ENCODE measurements at regions not wholly inside any gene's neighbourhood (a gene's known extent, or its start where the extent isn't known, plus 50 kb on each side); places are given as distances from the start of the nearest gene placed in this dataset.

DNA sequence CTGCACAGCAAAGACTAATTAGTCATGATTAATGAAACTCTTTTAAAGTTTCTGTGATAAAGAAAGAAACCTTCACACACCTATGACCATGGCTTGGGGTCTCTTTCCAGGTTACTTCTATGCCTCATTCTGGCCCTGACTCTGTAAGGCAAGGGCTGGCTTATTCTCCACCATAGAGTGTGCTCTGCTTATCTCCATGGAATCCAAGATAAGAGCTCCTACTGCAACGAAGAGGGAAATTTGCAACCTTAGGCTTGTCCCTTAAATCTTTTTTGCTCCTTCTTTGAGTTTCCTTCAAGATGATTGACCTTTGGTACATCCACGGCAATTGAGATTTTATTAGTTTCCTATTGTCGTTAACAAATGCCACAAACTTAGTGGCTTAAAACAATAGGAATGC, 239.9 kb downstream of the SPRY2 start:
- TF ChIP-seq YY1 (IDR thresholded peaks at IDR 0.05; ENCODE audit: insufficient read depth, insufficient read length) = no peak
- no peak for TF ChIP-seq ZNF274 (IDR thresholded peaks at IDR 0.05; ENCODE audit: low read depth, low read length)
- no peak for TF ChIP-seq SUZ12 (IDR thresholded peaks at IDR 0.05; ENCODE audit: extremely low read depth, insufficient read depth, insufficient read length)
